Loucy (cell line): ENCODE measurements at regions not wholly inside any gene's neighbourhood (a gene's known extent, or its start where the extent isn't known, plus 50 kb on each side); places are given as distances from the start of the nearest gene placed in this dataset.

ENCODE experiments used
- H2AFZ ChIP-seq: fragments of 200-600 bp; sonication (generic); 2 replicates; pipeline ENCODE4 v1.6.0; 2016; ENCODE audit warnings: antibody characterized with exemption, mild to moderate bottlenecking, low read length, moderate library complexity
- H3F3A ChIP-seq: fragments of 200-600 bp; 2 replicates; pipeline ENCODE4 v1.6.0; 2016; ENCODE audit warnings: antibody characterized with exemption, low read depth, mild to moderate bottlenecking
- H3K27me3 ChIP-seq: fragments of 200-600 bp; sonication (generic); 2 replicates; pipeline ENCODE4 v1.6.1; 2014; ENCODE audit warnings: low read length, mild to moderate bottlenecking; ENCODE audit not compliant: insufficient read depth, poor library complexity, severe bottlenecking
- H3K36me3 ChIP-seq: fragments of 200-600 bp; sonication (generic); 2 replicates; pipeline ENCODE4 v1.6.1; 2016; ENCODE audit warnings: low read length; ENCODE audit not compliant: insufficient read depth
- H3K4me1 ChIP-seq: fragments of 200-600 bp; sonication (generic); 2 replicates; pipeline ENCODE4 v1.5.1; 2014; ENCODE audit warnings: low read length, mild to moderate bottlenecking; ENCODE audit not compliant: insufficient read depth, poor library complexity, severe bottlenecking
- H3K4me2 ChIP-seq: fragments of 200-600 bp; sonication (generic); 2 replicates; pipeline ENCODE4 v1.6.0; 2014; ENCODE audit warnings: antibody characterized with exemption, low read length, low read depth, mild to moderate bottlenecking; ENCODE audit not compliant: poor library complexity, severe bottlenecking
- H3K4me3 ChIP-seq: fragments of 200-600 bp; sonication (generic); 2 replicates; pipeline ENCODE4 v1.5.1; 2014; ENCODE audit warnings: low read length, mild to moderate bottlenecking, mixed read lengths; ENCODE audit not compliant: poor library complexity, severe bottlenecking
- H3K79me2 ChIP-seq: fragments of 200-600 bp; sonication (generic); 2 replicates; pipeline ENCODE4 v1.6.1; 2014; ENCODE audit warnings: low read length; ENCODE audit not compliant: insufficient read depth
- H3K9ac ChIP-seq: fragments of 200-600 bp; sonication (generic); 2 replicates; pipeline ENCODE4 v1.6.0; 2014; ENCODE audit warnings: mild to moderate bottlenecking, low read depth, low read length, moderate library complexity; ENCODE audit not compliant: poor library complexity, severe bottlenecking
- H3K9me2 ChIP-seq: fragments of 200-600 bp; sonication (generic); replicated peaks from 2 replicates; pipeline ENCODE4 v1.6.1; 2016; ENCODE audit warnings: low read depth, low read length, mixed read lengths
- H3K9me3 ChIP-seq: fragments of 200-600 bp; sonication (generic); 2 replicates; pipeline ENCODE4 v1.6.1; 2014; ENCODE audit warnings: mild to moderate bottlenecking, antibody characterized with exemption, low read length, low read depth; ENCODE audit not compliant: insufficient read depth
- H4K20me1 ChIP-seq: fragments of 200-600 bp; sonication (generic); 2 replicates; pipeline ENCODE4 v1.6.0; 2014; ENCODE audit warnings: antibody characterized with exemption, low read length, mild to moderate bottlenecking; ENCODE audit not compliant: insufficient read depth, poor library complexity, severe bottlenecking
- CTCF ChIP-seq: fragments of 200-600 bp; sonication (generic); conservative IDR thresholded peaks from 2 replicates; pipeline ENCODE4 v1.5.1; 2014; ENCODE audit warnings: mild to moderate bottlenecking, antibody characterized with exemption, low read length
- EZH2phosphoT487 ChIP-seq: fragments of 200-600 bp; IDR thresholded peaks from 2 replicates; pipeline ENCODE4 v1.6.1; 2018; ENCODE audit warnings: antibody characterized with exemption, mild to moderate bottlenecking, moderate library complexity, borderline replicate concordance

GRCh38 chr22:27122574-27122973 lies 465.2 kb downstream of the MIAT start:
- no peaks in the 10 kb centered on the region for H3K27me3 ChIP-seq
- H3K9ac ChIP-seq: no peak overlapping the region
- H3K36me3 ChIP-seq: no peaks in the 10 kb centered on the region
- H3K4me2 ChIP-seq: no peak overlapping the region
- H3F3A ChIP-seq: no peaks in the 10 kb centered on the region
- no peak for TF ChIP-seq CTCF
- no peak overlapping the region for H2AFZ ChIP-seq
- H3K79me2 ChIP-seq: no peaks in the 10 kb centered on the region
- no peak overlapping the region for H3K4me3 ChIP-seq
- no peaks in the 10 kb centered on the region for H3K9me2 ChIP-seq
- H3K4me1 ChIP-seq: no peaks in the 10 kb centered on the region
- H3K9me3 ChIP-seq: no peaks in the 10 kb centered on the region
- no peaks in the 10 kb centered on the region for H4K20me1 ChIP-seq

DNA sequence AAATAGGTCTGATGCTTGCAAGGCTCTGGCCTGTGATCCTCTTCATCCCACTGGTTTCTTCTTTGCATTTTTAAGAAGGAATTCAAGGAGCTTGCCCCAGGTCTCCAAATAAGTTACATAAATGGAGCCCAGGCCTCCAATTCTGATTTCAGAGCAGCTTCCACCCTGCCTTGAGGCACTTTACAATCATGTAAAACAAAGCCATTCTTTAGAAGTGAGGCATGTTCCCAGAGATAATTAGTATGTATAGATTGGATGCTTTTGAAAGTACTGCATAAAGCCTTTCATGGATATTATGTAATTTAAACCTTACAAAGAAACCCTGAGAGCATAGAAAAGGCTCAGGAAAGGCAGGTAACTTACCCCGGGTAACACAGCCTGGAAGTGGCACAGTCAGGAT lies 466.5 kb downstream of the MIAT start:
- H3K9me3 ChIP-seq: no peaks in the 10 kb centered on the region
- H2AFZ ChIP-seq: no peak overlapping the region
- no peaks in the 10 kb centered on the region for H4K20me1 ChIP-seq
- no peaks in the 10 kb centered on the region for H3F3A ChIP-seq
- TF ChIP-seq EZH2phosphoT487 (no peak), CTCF (no peak)
- no peaks in the 10 kb centered on the region for H3K79me2 ChIP-seq
- no peak overlapping the region for H3K4me2 ChIP-seq
- no peaks in the 10 kb centered on the region for H3K4me1 ChIP-seq
- no peaks in the 10 kb centered on the region for H3K9me2 ChIP-seq
- no peaks in the 10 kb centered on the region for H3K27me3 ChIP-seq
- H3K9ac ChIP-seq: no peak overlapping the region
- no peaks in the 10 kb centered on the region for H3K36me3 ChIP-seq
- H3K4me3 ChIP-seq: no peak overlapping the region

DNA sequence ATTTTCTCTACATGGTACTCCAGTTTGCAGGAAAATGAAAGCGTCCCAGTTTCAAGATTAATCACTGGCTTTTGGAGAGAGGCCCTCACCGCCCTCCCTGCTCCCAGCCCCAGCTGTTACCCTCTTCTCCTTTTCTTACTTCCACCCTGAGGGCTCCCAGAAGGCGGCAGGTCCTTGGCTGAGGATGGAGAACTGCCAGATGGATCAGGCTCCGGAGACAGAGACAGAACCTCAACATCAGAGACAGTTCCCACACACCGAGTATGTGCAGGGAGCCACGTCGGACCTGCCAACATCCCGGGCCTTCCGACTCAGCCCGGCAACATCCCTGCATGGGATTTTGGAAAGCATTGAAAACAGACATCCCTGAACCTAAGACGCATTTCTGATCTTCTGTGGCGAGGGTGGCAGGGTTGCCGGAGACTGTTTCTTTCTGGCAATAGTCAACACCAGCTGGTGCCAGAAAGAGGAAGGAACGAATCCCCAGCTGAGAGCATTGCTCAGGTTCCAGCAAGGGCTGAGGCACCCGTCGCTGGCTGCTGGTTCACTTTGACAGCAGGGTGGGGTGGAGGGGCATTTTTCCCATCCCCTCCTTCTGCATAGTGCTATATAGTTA lies 467.1 kb downstream of the MIAT start:
- Histone ChIP-seq H3K9ac (no peak overlapping the region), H3K4me1 (no peaks in the 10 kb centered on the region), H2AFZ (no peak overlapping the region), H3K36me3 (no peaks in the 10 kb centered on the region), H3K27me3 (no peaks in the 10 kb centered on the region), H3K4me2 (no peak overlapping the region), H4K20me1 (no peaks in the 10 kb centered on the region), H3K79me2 (no peaks in the 10 kb centered on the region), H3K4me3 (no peak overlapping the region), H3F3A (no peaks in the 10 kb centered on the region), H3K9me3 (no peaks in the 10 kb centered on the region), H3K9me2 (no peaks in the 10 kb centered on the region)
- no peak for TF ChIP-seq EZH2phosphoT487
- no peak for TF ChIP-seq CTCF
